ENCODE measurements at regions not wholly inside any gene's neighbourhood (a gene's known extent, or its start where the extent isn't known, plus 50 kb on each side); places are given as distances from the start of the nearest gene placed in this dataset.
"Not testable (repeated sequence)": the region's sequence is repeated elsewhere in the genome, so short reads cannot be mapped to it uniquely, and the experiment has no call there.

DNA sequence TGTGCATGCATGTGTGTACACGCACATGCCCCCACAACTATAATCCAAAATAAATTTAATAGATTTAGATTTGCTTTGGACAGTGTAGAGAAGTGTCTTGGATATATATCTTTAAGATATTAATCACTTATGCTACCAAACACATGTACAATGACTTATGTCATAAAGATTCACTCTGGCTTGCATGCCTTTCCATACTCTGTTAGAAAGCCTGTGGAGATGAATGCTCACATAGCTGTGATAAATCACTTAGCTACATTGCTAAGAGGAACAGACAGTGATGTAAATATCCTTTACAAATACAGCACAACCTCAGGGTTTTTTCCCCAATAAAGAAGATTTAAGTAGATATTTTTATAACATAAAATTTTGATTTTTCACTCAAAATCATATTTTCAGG lies 2484.8 kb upstream of the PCDH20 start:
- no peak for TF ChIP-seq ZNF274 (IDR thresholded peaks at IDR 0.05; ENCODE audit: low read depth, low read length)
- no peak overlapping the region for H3K4me3 ChIP-seq (ENCODE audit: low read length)

DNA sequence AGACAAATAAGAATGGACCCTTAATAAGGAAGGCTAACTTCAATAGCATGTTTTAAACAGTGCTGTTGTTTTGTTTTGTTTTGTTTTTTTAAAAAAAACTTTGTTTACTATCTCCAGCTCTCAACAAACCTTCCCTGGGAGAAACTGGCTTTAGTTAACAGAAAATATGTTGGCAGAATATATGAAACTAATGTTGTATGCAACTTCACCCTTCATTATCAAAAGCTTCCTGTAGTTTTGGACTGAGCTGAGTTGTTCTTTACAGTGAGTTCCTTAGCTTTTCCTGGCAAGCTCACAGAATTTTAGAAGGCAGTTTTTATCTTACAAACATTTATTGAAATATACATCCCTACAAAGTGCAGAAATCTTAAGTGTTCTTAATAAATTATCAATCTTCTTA lies 2480.7 kb upstream of the PCDH20 start:
- no peak overlapping the region for H3K4me3 ChIP-seq (ENCODE audit: low read length)
- TF ChIP-seq ZNF274 (IDR thresholded peaks at IDR 0.05; ENCODE audit: low read depth, low read length): no peak

DNA sequence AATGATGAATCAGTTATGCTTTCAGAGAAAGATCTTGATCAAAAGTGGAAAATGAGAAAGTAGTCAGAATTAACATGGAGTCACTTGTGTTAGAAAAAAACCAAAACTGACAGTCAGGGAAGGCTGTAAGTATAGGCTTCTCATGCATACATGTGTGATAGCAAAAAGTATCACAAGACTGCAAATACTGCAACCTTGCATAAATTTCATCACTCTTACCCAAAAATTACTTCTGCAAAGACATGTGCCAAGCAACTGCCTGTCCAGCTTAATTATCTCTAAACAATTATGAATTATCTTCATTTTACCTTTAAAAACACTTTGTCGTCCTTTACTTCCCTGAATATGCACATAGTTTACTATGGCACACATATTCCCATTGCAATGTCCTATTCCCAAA lies 2466.4 kb upstream of the PCDH20 start:
- no peak overlapping the region for H3K4me3 ChIP-seq (ENCODE audit: low read length)
- TF ChIP-seq ZNF274 (IDR thresholded peaks at IDR 0.05; ENCODE audit: low read depth, low read length): no peak

DNA sequence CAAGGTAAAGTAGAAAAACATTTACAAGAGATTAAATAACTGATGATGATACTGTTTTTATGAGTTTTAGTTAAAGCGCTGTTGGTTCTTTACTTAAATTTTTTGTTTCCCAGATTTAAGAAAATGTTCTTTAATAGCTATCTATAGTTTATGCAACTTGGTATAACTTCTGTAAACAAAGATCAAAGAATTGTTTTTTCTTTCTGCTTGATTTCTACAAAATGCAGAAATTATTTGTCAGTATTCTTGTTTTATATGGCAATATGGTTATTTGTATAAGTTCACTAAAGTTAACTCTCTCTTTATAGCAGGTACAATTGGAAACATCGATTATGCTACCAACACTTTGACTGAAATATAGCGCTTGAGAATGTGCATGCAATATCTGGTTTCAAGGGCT lies 2465.1 kb upstream of the PCDH20 start:
- H3K4me3 ChIP-seq (ENCODE audit: low read length): no peak overlapping the region
- TF ChIP-seq ZNF274 (IDR thresholded peaks at IDR 0.05; ENCODE audit: low read depth, low read length): no peak

DNA sequence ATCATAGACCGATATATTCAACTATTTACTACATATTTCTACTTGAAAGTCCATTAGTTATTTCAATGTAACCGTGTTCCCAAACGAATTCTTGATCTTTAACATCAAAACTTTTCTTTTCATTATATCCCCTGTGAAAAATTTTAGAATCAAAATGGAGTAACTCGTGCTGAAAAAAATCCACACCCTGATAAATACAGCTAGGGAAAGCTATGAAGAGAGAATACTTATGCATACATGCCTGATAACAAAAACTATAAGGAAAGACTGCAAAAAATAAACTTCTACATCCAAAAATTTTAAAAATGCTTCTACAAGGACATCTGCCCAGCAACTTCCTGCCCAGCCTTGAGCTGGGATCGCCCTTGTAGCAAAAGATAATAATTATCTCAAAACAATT lies 2458.3 kb upstream of the PCDH20 start:
- no peak overlapping the region for H3K4me3 ChIP-seq (ENCODE audit: low read length)
- TF ChIP-seq ZNF274 (IDR thresholded peaks at IDR 0.05; ENCODE audit: low read depth, low read length): no peak

DNA sequence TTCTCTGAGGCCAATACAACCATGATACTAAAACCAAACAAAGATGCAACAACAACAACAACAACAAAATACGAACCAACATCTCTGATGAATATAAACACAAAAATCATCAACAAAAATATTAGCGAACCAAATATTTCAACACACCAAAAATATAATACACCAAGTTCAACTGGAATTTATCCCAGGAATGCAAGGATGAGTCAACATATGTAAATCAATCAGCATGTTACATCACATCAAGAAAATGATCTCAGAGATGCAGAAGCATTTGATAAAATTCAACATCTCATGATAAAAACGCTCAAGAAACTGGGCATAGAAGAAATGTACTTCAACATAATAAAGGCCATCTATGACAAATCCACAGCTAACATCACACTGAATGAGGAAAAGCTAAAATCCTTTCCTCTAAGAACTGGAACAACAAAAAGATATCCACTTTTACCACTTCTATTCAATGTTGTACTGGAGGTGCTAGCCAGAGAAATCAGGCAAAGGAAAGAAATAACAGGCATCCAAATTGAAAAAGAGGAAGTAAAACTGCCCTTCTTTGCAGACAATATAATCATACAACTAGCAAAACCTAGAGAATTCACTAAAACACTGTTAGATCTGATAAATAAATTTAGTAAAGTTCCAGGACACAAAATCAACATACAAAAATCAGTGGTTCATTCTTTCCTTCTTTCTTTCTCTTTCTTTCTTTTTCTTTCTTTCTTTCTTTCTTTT lies 2448.7 kb upstream of the PCDH20 start:
- no peak for TF ChIP-seq ZNF274 (IDR thresholded peaks at IDR 0.05; ENCODE audit: low read depth, low read length)
- no peak overlapping the region for H3K4me3 ChIP-seq (ENCODE audit: low read length)

DNA sequence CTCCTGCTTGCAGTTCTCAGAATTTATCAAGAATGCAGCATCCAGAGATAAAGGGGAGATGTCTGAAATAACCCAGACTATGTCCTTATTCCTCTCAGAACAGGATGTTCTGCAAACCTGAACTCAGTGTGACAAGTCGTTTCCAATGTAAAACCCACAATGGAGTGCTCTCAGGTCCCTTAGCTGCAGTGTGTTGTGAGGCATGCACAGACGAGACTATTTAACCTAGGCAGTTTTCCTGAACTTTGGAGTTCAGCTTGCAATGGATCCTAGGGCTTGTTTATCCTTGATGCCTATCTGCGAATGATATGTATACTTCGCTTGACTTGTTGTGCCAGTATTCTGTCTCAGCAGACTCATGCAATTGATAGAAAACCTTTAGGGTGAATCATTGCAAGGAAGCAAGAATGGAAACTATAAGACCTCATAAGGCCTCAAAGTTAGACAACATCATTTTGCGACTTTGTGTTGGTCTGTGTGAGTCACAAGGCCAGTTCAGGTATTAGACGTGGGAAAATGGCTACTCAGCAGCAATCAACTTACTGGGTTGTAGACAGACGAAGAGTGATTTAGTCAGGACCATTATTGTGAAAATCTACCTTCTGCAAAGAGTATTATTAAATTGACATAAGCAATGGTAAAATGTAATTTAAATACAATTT lies 2439.9 kb upstream of the PCDH20 start:
- no peak overlapping the region for H3K4me3 ChIP-seq (ENCODE audit: low read length)
- no peak for TF ChIP-seq ZNF274 (IDR thresholded peaks at IDR 0.05; ENCODE audit: low read depth, low read length)

DNA sequence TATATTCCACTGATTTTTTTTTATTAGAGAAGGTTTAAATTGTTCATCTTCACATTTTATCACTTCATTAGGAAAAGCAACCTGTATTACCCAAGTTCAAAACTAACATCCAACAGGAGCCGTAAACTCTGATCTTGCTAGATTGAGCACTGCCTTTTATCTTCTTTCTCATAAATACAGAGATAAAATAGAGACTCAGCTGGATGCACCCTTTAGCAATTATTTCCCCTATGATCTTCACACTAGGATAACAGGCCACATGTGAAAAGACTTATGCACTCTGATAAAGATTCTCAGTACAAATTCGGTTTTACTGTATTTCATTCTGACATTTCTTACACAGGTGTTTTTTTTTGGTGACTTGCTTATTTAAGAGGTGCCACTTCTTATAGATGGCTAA lies 2438.2 kb upstream of the PCDH20 start:
- no peak for TF ChIP-seq ZNF274 (IDR thresholded peaks at IDR 0.05; ENCODE audit: low read depth, low read length)
- H3K4me3 ChIP-seq (ENCODE audit: low read length): no peak overlapping the region

DNA sequence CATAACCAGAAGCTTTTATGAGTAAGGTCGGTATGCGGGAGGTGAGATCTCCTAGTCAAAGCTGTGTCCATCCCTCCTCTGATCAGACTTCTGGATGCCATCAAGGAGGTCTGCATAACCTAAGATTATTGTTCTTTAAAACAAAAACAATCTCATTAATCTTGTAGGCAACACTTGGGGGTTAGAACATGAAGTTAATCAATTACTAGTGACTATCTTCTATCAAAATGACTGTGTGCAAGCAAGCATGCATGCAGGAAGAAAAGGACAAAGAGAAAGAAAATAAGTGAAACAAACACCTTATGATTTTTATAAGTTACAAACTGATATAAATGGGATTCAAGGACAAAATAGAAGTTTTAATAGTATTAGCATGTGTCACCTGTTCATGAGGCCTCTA lies 2435.9 kb upstream of the PCDH20 start:
- no peak overlapping the region for H3K4me3 ChIP-seq (ENCODE audit: low read length)
- TF ChIP-seq ZNF274 (IDR thresholded peaks at IDR 0.05; ENCODE audit: low read depth, low read length): no peak

DNA sequence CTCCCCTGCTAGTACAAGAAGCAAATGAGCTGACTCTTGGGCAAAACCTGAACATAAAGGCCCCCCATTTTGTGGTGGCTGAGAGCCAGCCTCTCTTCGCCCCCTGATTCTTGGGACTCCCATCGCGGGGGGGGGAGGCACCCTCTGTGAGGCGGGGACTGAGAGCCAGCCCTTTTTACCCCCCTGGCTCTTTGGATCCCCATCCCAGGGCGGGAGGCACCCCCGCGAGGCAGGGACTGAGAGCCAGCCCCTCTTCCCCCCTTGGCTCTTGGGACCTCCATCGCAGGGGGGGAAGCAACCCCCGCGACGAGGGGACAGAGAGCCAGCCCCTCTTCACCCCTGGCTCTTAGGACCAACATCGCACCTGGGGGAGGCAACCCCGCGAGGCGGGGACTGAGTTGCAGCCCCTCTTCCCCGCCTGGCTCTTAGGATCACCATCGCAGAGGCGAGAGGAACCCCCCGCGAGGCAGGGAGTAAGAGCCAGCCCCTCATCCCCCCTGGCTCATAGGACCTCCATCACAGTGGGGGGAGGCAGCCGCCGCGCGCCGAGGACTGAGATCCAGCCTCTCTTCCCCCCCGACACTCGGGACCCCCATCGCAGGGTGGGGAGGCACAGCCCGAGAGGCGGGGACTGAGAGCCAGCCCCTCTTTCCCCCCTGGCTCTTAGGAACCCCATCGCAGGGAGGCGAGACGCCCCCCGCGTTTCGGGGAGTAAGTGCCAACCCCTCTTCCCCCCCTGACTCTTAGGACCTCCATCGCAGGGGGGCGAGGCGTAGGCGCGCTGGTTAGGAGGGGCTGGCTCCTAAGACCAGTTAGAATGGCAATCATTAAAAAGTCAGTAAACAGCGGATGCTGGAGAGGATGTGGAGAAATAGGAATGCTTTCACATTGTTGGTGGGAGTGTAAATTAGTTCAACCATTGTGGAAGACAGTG lies 2428.4 kb upstream of the PCDH20 start:
- TF ChIP-seq ZNF274 (IDR thresholded peaks at IDR 0.05; ENCODE audit: low read depth, low read length): no peak
- no peak overlapping the region for H3K4me3 ChIP-seq (ENCODE audit: low read length)

DNA sequence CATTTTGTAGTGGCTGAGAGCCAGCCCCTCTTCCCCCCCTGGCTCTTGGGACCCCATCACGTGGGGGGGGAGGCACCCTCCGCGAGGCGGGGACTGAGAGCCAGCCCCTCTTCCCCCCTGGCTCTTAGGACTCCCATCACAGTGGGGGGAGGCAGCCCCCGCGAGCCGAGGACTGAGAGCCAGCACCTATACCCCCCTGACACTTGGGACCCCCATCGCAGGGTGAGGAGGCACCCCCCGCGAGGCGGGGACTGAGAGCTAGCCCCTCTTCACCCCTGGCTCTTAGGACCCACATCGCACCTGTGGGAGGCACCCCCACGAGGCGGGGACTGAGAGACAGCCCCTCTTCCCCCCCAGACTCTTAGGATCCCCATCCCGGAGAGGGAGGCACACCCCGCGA lies 2426.5 kb upstream of the PCDH20 start:
- no peak overlapping the region for H3K4me3 ChIP-seq (ENCODE audit: low read length)
- TF ChIP-seq ZNF274 (IDR thresholded peaks at IDR 0.05; ENCODE audit: low read depth, low read length): no peak

DNA sequence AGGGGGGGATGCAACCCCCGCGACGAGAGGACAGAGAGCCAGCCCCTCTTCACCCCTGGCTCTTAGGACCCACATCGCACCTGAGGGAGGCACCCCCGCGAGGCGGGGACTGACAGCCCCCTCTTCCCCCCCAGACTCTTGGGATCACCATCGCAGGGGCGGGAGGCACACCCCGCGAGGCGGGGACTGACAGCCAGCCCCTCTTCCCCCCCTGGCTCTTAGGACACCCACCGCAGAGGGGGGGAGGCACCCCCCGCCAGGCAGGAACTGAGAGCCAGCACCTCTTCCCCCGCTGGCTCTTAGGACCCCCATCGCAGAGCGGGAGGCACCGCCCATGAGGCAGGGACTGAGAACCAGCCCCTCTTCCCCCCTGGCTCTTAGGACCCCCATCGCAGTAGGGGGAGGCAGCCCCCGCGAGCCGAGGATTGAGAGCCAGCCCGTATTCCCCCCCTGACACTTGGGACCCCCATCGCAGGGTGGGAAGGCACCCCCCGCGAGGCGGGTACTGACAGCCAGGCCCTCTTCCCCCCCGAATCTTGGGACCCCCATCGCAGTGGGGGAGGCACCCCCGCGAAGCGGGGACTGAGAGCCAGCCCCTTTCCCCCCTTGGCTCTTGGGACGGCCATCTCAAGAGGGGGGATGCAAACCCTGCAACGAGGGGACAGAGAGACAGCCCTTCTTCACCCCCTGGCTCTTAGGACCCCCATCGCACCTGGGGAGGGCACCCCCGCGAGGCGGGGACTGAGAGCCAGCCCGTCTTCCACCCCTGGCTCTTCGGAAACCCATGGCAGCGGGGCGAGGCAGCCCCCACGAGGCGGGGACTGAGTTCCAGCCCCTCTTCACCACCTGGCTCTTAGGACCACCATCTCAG lies 2425.1 kb upstream of the PCDH20 start:
- no peak overlapping the region for H3K4me3 ChIP-seq (ENCODE audit: low read length)
- no peak for TF ChIP-seq ZNF274 (IDR thresholded peaks at IDR 0.05; ENCODE audit: low read depth, low read length)

DNA sequence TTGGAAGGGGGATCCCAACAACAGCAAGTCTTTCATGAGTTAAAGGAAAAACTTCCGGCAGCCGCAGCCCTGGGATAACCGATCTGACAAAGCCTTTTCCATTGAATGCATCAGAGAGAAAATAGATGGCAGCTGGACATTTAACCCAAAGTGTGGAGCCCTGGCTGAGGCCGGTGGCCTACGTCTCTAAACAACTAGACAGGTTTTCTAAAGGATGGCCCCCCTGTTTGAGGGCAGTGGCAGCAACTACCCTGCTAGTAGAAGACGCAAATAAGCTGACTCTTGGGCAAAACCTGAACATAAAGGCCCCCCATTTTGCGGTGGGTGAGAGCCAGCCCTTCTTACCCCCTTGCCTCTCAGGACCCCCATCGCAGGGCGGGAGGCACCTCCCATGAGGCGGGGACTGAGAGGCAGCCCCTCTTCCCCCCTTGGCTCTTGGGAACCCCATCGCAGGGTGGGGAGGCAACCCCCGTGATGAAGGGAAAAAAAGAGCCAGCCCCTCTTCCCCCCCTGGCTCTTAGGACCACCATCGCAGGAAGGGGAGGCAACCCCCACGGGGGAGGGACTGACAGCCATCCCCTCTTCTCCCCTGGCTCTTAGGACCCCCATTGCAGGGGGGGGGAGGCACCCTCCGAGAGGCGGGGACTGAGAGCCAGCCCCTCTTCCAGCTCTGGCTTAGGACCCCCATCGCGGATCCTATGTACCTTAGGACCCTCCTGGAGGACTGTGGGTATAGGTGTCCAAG lies 2422.9 kb upstream of the PCDH20 start:
- no peak overlapping the region for H3K4me3 ChIP-seq (ENCODE audit: low read length)
- TF ChIP-seq ZNF274 (IDR thresholded peaks at IDR 0.05; ENCODE audit: low read depth, low read length): no peak

DNA sequence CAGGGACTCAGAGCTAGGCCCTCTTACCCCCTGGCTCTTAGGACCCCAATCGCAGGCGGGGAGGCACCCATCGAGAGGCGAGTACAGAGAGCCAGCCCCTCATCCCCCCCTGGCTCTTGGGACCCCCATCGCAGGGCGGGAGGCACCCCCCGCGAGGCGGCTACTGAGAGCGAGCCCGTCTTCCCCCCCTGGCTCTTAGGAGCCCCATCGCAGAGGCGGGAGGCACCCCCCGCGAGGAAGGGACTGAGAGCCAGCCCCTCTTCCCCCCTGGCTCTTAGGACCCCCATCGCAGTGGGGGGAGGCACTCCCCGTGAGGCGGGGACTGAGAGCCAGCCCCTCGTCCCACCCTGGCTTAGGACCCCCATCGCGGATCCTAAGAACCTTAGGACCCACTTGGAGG lies 2422.1 kb upstream of the PCDH20 start:
- not testable (repeated sequence) for H3K4me3 ChIP-seq (ENCODE audit: low read length)

DNA sequence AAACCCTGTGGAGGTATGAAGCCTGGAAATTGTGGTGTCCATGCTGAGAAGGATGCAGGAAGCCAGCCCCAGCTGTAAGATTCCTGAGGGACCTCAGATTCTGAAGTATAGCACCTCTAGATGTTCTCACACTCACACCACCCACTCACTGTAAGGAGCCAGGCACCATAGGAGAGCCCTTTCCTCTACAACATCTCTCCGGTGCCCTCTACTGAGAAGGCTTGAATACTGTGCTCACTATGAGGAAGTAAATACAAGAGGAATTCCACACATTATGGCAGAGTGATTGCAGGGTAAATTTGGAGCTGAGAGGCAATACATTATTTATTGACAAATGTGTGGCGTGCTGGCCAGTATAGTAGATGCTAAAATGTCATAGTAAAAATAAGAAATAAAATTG lies 2414.0 kb upstream of the PCDH20 start:
- not testable (repeated sequence) for H3K4me3 ChIP-seq (ENCODE audit: low read length)

DNA sequence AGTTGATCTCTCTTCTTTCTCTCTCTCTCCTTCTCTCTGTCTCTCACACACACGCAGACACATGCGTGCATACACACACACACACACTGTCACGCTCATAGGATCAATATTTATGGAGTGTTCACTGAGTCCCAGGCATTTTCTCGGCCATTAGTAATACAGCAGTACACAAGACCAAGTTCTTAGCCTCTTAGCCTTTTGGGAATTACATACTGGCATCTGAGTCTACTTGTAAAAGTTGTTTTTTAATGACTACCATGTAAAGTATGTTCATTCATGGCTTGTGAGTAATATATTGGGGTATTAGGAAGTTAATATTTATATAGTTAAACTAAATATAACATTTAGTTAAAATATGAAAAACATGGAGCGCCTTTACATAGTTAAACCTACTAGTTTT lies 2406.1 kb upstream of the PCDH20 start:
- not testable (repeated sequence) for H3K4me3 ChIP-seq (ENCODE audit: low read length)

DNA sequence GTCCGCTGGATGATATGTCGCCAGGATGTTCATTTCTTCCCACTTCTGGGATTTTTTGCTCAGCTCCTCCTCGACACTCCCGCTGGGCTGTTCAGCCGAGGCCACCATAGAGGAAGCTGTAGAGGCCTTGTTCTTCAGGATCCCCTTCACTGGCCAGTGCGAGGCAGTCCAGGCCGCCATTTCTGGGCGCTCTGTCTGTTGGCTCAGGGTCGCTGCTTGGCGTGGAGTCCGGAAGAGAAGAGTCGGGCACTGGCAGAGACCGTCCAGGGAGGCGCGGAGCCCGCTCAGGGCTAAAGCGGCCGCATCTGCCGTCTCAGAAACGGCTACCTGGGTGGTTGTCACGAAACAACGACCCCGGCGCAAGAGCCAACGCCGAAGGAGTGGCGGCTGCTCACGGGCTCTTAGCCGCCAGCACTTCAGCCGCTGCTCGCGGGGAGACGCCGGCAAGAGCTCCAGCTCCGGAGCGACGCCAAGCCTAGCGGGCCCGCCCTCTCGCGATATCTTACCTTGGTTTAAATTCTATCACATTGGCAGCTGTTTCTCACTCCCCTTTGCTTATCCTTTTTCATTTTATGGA lies 2395.9 kb upstream of the PCDH20 start:
- not testable (repeated sequence) for H3K4me3 ChIP-seq (ENCODE audit: low read length)

DNA sequence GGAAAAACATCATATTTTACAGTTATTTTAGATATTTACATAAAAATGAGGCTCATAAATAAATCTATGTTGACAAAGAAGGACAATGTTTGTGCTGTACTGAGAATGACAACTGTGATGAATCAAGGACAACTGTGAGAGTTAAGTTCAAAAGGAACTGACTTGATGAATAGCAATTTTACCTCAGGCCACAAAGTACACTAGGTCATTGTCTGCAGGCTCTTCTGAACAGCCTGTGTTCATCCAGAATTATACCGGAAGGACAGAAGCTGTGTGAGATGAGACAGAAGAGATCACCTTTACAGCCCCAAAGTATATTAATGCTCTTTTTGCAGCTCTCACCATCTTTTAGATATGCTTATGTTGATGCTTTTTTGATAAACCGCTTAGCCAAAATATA lies 2375.5 kb upstream of the PCDH20 start:
- H3K4me3 ChIP-seq (ENCODE audit: low read length): not testable (repeated sequence)
